NT2/D1 (cell line): ENCODE measurements at regions not wholly inside any gene's neighbourhood (a gene's known extent, or its start where the extent isn't known, plus 50 kb on each side); places are given as distances from the start of the nearest gene placed in this dataset.

Source experiments
- DNase-seq: peaks from one replicate; pipeline ENCODE4 v3.0.0-alpha.2; 2011; ENCODE audit warnings: low read depth, low spot score
- H3K27me3 ChIP-seq: 2 replicates; pipeline ENCODE4 v1.6.0; 2011; ENCODE audit warnings: mild to moderate bottlenecking; ENCODE audit not compliant: insufficient read length, insufficient read depth
- H3K36me3 ChIP-seq: 2 replicates; pipeline ENCODE4 v1.6.1; 2011; ENCODE audit warnings: mild to moderate bottlenecking, low read length, mixed read lengths; ENCODE audit not compliant: insufficient read depth, insufficient read length
- H3K4me1 ChIP-seq: 2 replicates; pipeline ENCODE4 v1.5.1; 2011; ENCODE audit not compliant: insufficient read depth, insufficient read length
- H3K4me3 ChIP-seq: 2 replicates; pipeline ENCODE4 v1.5.1; 2011; ENCODE audit warnings: low read depth; ENCODE audit not compliant: insufficient read length
- H3K9ac ChIP-seq: 2 replicates; pipeline ENCODE4 v1.6.0; 2011; ENCODE audit warnings: low read depth; ENCODE audit not compliant: insufficient read length
- H3K9me3 ChIP-seq: 2 replicates; pipeline ENCODE4 v1.5.1; 2011; ENCODE audit warnings: mild to moderate bottlenecking, low read length; ENCODE audit not compliant: insufficient read depth
- SUZ12 ChIP-seq: IDR thresholded peaks from 2 replicates; pipeline ENCODE4 v1.6.1; 2011; ENCODE audit not compliant: insufficient read length, insufficient read depth; ENCODE audit errors: extremely low read depth
- YY1 ChIP-seq: IDR thresholded peaks from 2 replicates; pipeline ENCODE4 v1.6.1; 2011; ENCODE audit not compliant: insufficient read length, insufficient read depth
- ZNF274 ChIP-seq: IDR thresholded peaks from 2 replicates; pipeline ENCODE4 v1.6.1; 2011; ENCODE audit warnings: mild to moderate bottlenecking, low read depth, low read length

- no peaks in the 10 kb centered on the region for H3K4me1 ChIP-seq
- H3K4me3 ChIP-seq = no peak overlapping the region
- H3K27me3 ChIP-seq = no peaks in the 10 kb centered on the region
- no peak overlapping the region for H3K9ac ChIP-seq
- TF ChIP-seq YY1 (no peak), SUZ12 (no peak), ZNF274 (no peak)
- H3K36me3 ChIP-seq = no peaks in the 10 kb centered on the region
- no peak for DNase-seq
- no peaks in the 10 kb centered on the region for H3K9me3 ChIP-seq
Measured at GRCh38 chr15:46607077-46607476, 972.2 kb downstream of the SQOR start.

DNA sequence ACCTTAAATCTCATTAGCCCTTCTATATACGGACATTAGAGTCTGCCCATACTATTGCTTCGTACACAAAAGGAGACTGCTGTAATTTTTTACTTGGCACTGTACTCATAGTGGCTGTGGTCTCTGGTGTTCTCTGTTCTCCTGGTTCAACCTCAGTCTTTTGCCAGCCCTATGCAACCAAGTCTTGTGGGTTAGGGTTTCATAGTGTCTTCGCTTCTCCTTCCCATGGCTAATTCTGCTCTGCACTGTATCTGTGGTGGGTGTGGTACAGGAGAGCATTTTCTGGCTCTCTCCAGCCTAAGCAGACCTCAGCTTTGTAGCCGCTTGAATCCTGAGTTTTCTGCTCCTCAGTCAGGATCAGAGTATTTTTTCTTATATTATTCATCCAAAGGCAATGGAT, 981.2 kb downstream of the SQOR start:
- DNase-seq = no peak
- Histone ChIP-seq H3K27me3 (no peaks in the 10 kb centered on the region), H3K9me3 (no peaks in the 10 kb centered on the region), H3K4me1 (no peaks in the 10 kb centered on the region), H3K9ac (no peak overlapping the region), H3K4me3 (no peak overlapping the region), H3K36me3 (no peaks in the 10 kb centered on the region)
- TF ChIP-seq YY1 = no peak
- TF ChIP-seq ZNF274 = no peak
- no peak for TF ChIP-seq SUZ12

- H3K4me3 ChIP-seq = no peak overlapping the region
- H3K36me3 ChIP-seq = no peaks in the 10 kb centered on the region
- H3K9me3 ChIP-seq = no peaks in the 10 kb centered on the region
- H3K4me1 ChIP-seq = no peaks in the 10 kb centered on the region
- TF ChIP-seq SUZ12 = no peak
- no peak for TF ChIP-seq ZNF274
- TF ChIP-seq YY1 = no peak
- no peaks in the 10 kb centered on the region for H3K27me3 ChIP-seq
- no peak overlapping the region for H3K9ac ChIP-seq
- DNase-seq = no peak
Measured at GRCh38 chr15:46617507-46617906, 982.7 kb downstream of the SQOR start.

DNA sequence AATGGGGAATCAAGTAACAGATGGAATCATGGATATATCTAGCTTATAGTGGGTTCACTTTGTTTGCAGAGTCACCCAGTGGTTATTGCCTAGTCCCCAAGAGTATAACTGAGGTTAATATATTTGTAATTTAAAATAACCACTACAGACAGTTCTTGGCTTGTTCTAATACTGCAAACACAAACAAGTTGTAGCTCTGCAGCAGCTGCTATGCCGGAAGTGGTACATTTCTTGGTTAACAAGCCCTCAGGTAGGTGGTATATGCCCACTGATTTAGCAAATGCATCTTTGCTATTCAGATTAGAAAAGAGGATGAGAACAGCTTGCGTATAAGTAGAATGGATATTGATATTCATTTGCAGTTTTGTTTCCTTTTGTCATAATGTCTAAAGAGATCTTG, 984.2 kb downstream of the SQOR start:
- Histone ChIP-seq H3K4me3 (no peak overlapping the region), H3K4me1 (no peaks in the 10 kb centered on the region), H3K9ac (no peak overlapping the region), H3K27me3 (no peaks in the 10 kb centered on the region), H3K36me3 (no peaks in the 10 kb centered on the region), H3K9me3 (no peaks in the 10 kb centered on the region)
- TF ChIP-seq SUZ12 = no peak
- no peak for TF ChIP-seq ZNF274
- no peak for TF ChIP-seq YY1
- no peak for DNase-seq

- Histone ChIP-seq H3K36me3 (no peaks in the 10 kb centered on the region), H3K9ac (no peak overlapping the region), H3K9me3 (no peaks in the 10 kb centered on the region), H3K4me3 (no peak overlapping the region), H3K4me1 (no peaks in the 10 kb centered on the region), H3K27me3 (no peaks in the 10 kb centered on the region)
- no peak for DNase-seq
- no peak for TF ChIP-seq SUZ12
- TF ChIP-seq ZNF274 = no peak
- no peak for TF ChIP-seq YY1
Measured at GRCh38 chr15:46620392-46621013, 985.7 kb downstream of the SQOR start.

GRCh38 chr15:46622851-46623250, 988.0 kb downstream of the SQOR start:
- Histone ChIP-seq H3K36me3 (no peaks in the 10 kb centered on the region), H3K9me3 (peaks cover 9% of the 10 kb centered on the region; the same call in 1 of the 2 replicates), H3K27me3 (no peaks in the 10 kb centered on the region), H3K4me3 (no peak overlapping the region), H3K9ac (no peak overlapping the region), H3K4me1 (no peaks in the 10 kb centered on the region)
- TF ChIP-seq SUZ12 (no peak), ZNF274 (no peak), YY1 (no peak)
- no peak for DNase-seq

DNA sequence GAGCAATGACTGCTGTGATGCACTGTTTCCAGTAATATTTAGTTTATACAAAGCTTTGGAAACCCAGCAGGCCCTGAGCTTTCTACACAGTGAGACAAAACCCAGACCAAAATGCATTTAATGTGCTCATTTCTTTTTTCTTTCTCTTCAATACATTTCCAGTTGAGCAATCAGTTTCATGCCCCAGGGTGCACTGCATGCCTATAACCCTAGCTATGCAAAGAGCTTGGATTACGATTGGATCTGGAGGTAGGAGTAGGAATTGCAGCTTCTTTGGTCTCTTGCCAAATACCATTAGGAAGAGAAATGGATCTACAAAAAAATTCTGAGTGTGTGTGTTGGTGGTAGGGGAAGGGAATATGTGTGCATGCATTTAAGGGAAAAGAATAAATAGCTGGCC, 1001.4 kb downstream of the SQOR start:
- DNase-seq = no peak
- Histone ChIP-seq H3K36me3 (no peaks in the 10 kb centered on the region), H3K9ac (no peak overlapping the region), H3K4me1 (no peaks in the 10 kb centered on the region), H3K27me3 (no peaks in the 10 kb centered on the region), H3K4me3 (no peak overlapping the region), H3K9me3 (no peaks in the 10 kb centered on the region)
- TF ChIP-seq ZNF274 = no peak
- TF ChIP-seq YY1 = no peak
- TF ChIP-seq SUZ12 = no peak
